NCI-H2227 (cell line): ENCODE measurements at regions not wholly inside any gene's neighbourhood (a gene's known extent, or its start where the extent isn't known, plus 50 kb on each side); places are given as distances from the start of the nearest gene placed in this dataset.
"Not testable (repeated sequence)": the region's sequence is repeated elsewhere in the genome, so short reads cannot be mapped to it uniquely, and the experiment has no call there.

Experiments used
- DNase-seq: peaks from one replicate; lab custom pipeline; 2025; ENCODE audit not compliant: unreplicated experiment; lab: John Stamatoyannopoulos, UW

- no peak for DNase-seq
Observed at GRCh38 chr5:111948092-111948841, 191.3 kb upstream of the NREP start.

GRCh38 chr5:111946556-111946955, 189.6 kb upstream of the NREP start:
- no peak for DNase-seq

GRCh38 chr5:111945535-111945934, 188.5 kb upstream of the NREP start:
- DNase-seq, result no peak

- DNase-seq, result no peak
Observed at GRCh38 chr5:111942661-111943401, 185.8 kb upstream of the NREP start.

GRCh38 chr5:111942201-111942600, 185.2 kb upstream of the NREP start:
- no peak for DNase-seq

GRCh38 chr5:111937094-111937493, 180.1 kb upstream of the NREP start:
- DNase-seq, result no peak

- no peak for DNase-seq
Observed at GRCh38 chr5:111935835-111936234, 178.8 kb upstream of the NREP start.

GRCh38 chr5:111935009-111935408, 178.0 kb upstream of the NREP start:
- no peak for DNase-seq

GRCh38 chr5:111934511-111934910, 177.5 kb upstream of the NREP start:
- DNase-seq, result no peak

GRCh38 chr5:111933086-111933485, 176.1 kb upstream of the NREP start:
- no peak for DNase-seq

GRCh38 chr5:111932628-111933027, 175.6 kb upstream of the NREP start:
- DNase-seq, result peak; percentile 40

- no peak for DNase-seq
Observed at GRCh38 chr5:111932199-111932598, 175.2 kb upstream of the NREP start.

GRCh38 chr5:111931655-111932054, 174.7 kb upstream of the NREP start:
- DNase-seq, result no peak

GRCh38 chr5:111930905-111931461, 174.0 kb upstream of the NREP start:
- DNase-seq, result no peak

- DNase-seq, result no peak
Observed at GRCh38 chr5:111930449-111930848, 173.5 kb upstream of the NREP start.

- DNase-seq, result no peak
Observed at GRCh38 chr5:111929867-111930266, 172.9 kb upstream of the NREP start.

GRCh38 chr5:111929261-111929660, 172.3 kb upstream of the NREP start:
- DNase-seq, result no peak

GRCh38 chr5:111928511-111928910, 171.5 kb upstream of the NREP start:
- no peak for DNase-seq

- no peak for DNase-seq
Observed at GRCh38 chr5:111927191-111927590, 170.2 kb upstream of the NREP start.

GRCh38 chr5:111926026-111926425, 169.0 kb upstream of the NREP start:
- DNase-seq, result no peak

- no peak for DNase-seq
Observed at GRCh38 chr5:111922344-111922743, 165.3 kb upstream of the NREP start.

- DNase-seq, result not testable (repeated sequence)
Observed at GRCh38 chr5:111921691-111922090, 164.7 kb upstream of the NREP start.
